Lower leg skin (tissue), 4 donors: ENCODE measurements at regions not wholly inside any gene's neighbourhood (a gene's known extent, or its start where the extent isn't known, plus 50 kb on each side); places are given as distances from the start of the nearest gene placed in this dataset.

ENCODE experiments used
- DNase-seq, 2 donors: peaks; one replicate each; pipeline ENCODE4 v3.0.0-alpha.2; 2019; ENCODE audit warnings: low spot score in 2 of 2
- H3K4me3 ChIP-seq: fragments of 200-600 bp; sonication (generic); 2 replicates; pipeline ENCODE4 v1.5.1; 2017; ENCODE audit warnings: mild to moderate bottlenecking, low read depth; ENCODE audit not compliant: poor library complexity, severe bottlenecking
- CTCF ChIP-seq, 3 donors: fragments of 450-650 bp; IDR thresholded peaks; one replicate each; pipeline ENCODE4 v1.5.1; 2016; ENCODE audit warnings: antibody characterized with exemption in 3 of 3, mild to moderate bottlenecking in 3 of 3, moderate library complexity in 2 of 3
- POLR2A ChIP-seq, 2 donors: fragments of 450-650 bp; IDR thresholded peaks; one replicate each; pipeline ENCODE4 v1.6.1; 2016 to 2017; ENCODE audit warnings: antibody characterized with exemption in 2 of 2, mild to moderate bottlenecking in 1 of 2, moderate library complexity in 1 of 2
- WGBS, 2 donors: methylation state at CpG; one replicate each; pipeline ENCODE4 v1.1.5; 2018; 5-methylcytosine and 5-hydroxymethylcytosine counted together
- intact Hi-C: fragments of 100-400 bp; cut with DNase I; formaldehyde crosslinking; loops from one replicate; pipeline ENCODE4 v1.15.0; 2023; ENCODE audit warnings: low total_unique reads

- H3K4me3 ChIP-seq = no peak overlapping the region
- TF ChIP-seq POLR2A (IDR thresholded peaks at IDR 0.05) = no peak
- no peak for TF ChIP-seq CTCF (IDR thresholded peaks at IDR 0.05)
- WGBS, 2 donors = 88 to 89% methylated on average over 4 of the region's 4 CpGs
- intact Hi-C loops = no loop called here
- no peak for DNase-seq
Measured at GRCh38 chr4:171202908-171203307, 610.3 kb upstream of the GALNTL6 start.

DNA sequence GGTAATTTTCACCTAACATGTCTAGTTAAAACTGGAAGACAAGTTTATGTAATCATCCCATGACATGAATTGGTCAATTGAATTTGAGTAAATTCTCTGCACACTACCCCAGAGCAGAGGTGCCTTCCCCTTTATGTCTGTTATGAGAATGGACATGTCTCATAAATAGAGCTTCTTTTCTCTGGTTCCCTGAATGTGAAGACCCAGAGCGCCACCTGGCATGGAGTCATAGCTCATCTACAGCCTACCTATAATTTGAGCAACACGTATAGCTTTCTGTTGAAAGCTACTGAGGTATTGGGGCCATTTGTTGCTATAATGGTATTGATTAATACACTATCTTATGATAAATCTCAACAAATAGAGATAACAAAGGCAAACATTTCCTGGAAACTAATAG, 626.5 kb upstream of the GALNTL6 start:
- no peak for DNase-seq
- intact Hi-C loops = no loop called here
- H3K4me3 ChIP-seq = no peak overlapping the region
- WGBS, 2 donors = 83 to 87% methylated on average over 2 of the region's 2 CpGs
- TF ChIP-seq CTCF (IDR thresholded peaks at IDR 0.05) (no peak), POLR2A (IDR thresholded peaks at IDR 0.05) (no peak)

DNA sequence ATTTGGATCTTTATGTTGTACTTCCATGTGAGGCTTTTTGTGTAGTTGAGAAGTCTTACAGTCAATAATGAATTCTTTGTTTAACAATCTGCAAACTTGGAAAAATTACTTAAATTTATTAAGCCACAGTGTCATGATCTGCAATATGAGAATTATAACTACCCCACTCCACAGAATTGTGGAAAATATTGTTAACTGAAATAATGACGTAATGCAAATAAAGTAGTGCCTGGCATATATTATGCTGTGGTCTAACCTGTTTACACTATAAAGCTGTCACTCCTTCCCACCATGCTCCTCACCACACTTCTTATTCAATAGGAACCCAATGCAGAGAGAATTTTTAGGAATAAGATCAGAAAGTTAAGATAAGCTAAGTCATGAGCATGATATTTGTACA, 632.1 kb upstream of the GALNTL6 start:
- intact Hi-C loops = no loop called here
- WGBS, 2 donors = 70 to 79% methylated on average over 1 of the region's 1 CpG
- DNase-seq = no peak
- TF ChIP-seq CTCF (IDR thresholded peaks at IDR 0.05) (no peak), POLR2A (IDR thresholded peaks at IDR 0.05) (no peak)
- H3K4me3 ChIP-seq = no peak overlapping the region

DNA sequence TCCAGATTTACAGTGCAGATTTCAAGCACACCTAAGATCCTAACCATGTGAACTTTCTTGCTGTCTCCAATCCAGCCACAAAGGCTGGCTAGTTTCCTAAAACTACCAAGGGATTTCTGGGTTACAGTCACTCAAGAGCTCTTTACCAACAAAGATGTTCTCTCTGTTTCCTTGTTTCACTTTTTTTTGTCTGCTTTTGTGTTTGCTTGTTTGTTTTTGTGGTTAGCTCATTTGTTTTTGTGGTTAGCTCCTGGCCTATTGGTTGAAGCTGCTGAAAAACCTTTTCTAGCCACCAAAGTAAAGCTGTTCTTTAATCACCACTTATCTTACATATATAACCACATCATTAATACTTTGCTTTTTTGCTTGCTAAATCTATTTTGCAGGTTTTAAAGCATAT, 642.5 kb upstream of the GALNTL6 start:
- DNase-seq = no peak
- intact Hi-C loops = no loop called here
- no peak overlapping the region for H3K4me3 ChIP-seq
- TF ChIP-seq POLR2A (IDR thresholded peaks at IDR 0.05) (no peak), CTCF (IDR thresholded peaks at IDR 0.05) (no peak)

DNA sequence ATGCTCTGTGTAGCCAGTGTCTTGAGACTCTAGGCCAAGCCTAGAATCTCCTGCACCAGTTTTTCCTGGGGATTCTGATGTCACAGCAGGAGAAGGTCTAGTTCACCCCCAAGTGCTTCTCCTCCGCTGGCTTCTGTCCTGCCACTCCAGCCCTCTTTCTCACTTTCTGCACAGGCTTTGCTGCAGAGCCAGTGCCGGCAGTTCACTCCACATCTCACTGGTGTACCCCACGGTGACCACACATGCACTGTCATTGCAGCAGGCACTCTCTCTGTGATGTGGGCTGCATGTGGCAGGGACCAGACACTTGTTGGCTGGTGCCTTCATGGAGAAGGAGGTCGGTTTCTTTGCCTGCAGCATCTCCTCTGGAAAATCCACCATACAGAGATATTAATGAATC, 643.8 kb upstream of the GALNTL6 start:
- no peak for TF ChIP-seq POLR2A (IDR thresholded peaks at IDR 0.05)
- no peak for TF ChIP-seq CTCF (IDR thresholded peaks at IDR 0.05)
- intact Hi-C loops = no loop called here
- DNase-seq = no peak
- 83 to 86% methylated on average over 4 of the region's 4 CpGs for WGBS, 2 donors
- H3K4me3 ChIP-seq = no peak overlapping the region

GRCh38 chr4:171162478-171162877, 650.7 kb upstream of the GALNTL6 start:
- H3K4me3 ChIP-seq = no peak overlapping the region
- WGBS, 2 donors = 64 to 70% methylated on average over 3 of the region's 3 CpGs
- no peak for DNase-seq
- intact Hi-C loops = no loop called here
- TF ChIP-seq CTCF (IDR thresholded peaks at IDR 0.05) (no peak), POLR2A (IDR thresholded peaks at IDR 0.05) (no peak)
